ENCODE measurements at regions not wholly inside any gene's neighbourhood (a gene's known extent, or its start where the extent isn't known, plus 50 kb on each side); places are given as distances from the start of the nearest gene placed in this dataset.

- no peaks in the 10 kb centered on the region for H3K36me3 ChIP-seq (ENCODE audit: control insufficient read depth, low read length)
- no peaks in the 10 kb centered on the region for H3F3A ChIP-seq (ENCODE audit: control insufficient read depth, insufficient read depth)
- H3K27me3 ChIP-seq (ENCODE audit: control insufficient read depth, low read length), result no peaks in the 10 kb centered on the region
- H3K9me2 ChIP-seq (replicated peaks; ENCODE audit: control insufficient read depth, low read length), result no peaks in the 10 kb centered on the region
- H3K27ac ChIP-seq (ENCODE audit: low read depth, low read length), result no peak overlapping the region
- H4K20me1 ChIP-seq (ENCODE audit: control insufficient read depth, insufficient read depth, low read depth, low read length), result no peaks in the 10 kb centered on the region
- no peaks in the 10 kb centered on the region for H3K9me3 ChIP-seq (ENCODE audit: control insufficient read depth, insufficient read depth, low read length)
- no peak overlapping the region for H3K4me3 ChIP-seq (ENCODE audit: low read length)
- H3K4me2 ChIP-seq (ENCODE audit: low read length), result no peak overlapping the region
- no peak for TF ChIP-seq EZH2phosphoT487 (IDR thresholded peaks at IDR 0.05; ENCODE audit: borderline replicate concordance, low read length)
- no peak for TF ChIP-seq CTCF (IDR thresholded peaks at IDR 0.05; ENCODE audit: low read depth, low read length, poor library complexity, severe bottlenecking)
- H3K4me1 ChIP-seq (ENCODE audit: control insufficient read depth, low read length), result peaks cover 11% of the 10 kb centered on the region
- H3K79me2 ChIP-seq (ENCODE audit: control insufficient read depth, low read length), result no peaks in the 10 kb centered on the region
Measured at GRCh38 chr5:133890776-133891280, 77.6 kb downstream of the C5orf15 start.

- no peak overlapping the region for H3K27ac ChIP-seq (ENCODE audit: low read depth, low read length)
- no peaks in the 10 kb centered on the region for H3K9me2 ChIP-seq (replicated peaks; ENCODE audit: control insufficient read depth, low read length)
- no peaks in the 10 kb centered on the region for H3K36me3 ChIP-seq (ENCODE audit: control insufficient read depth, low read length)
- H3K4me1 ChIP-seq (ENCODE audit: control insufficient read depth, low read length), result peaks cover 11% of the 10 kb centered on the region
- H3K4me2 ChIP-seq (ENCODE audit: low read length), result no peak overlapping the region
- no peak overlapping the region for H3K4me3 ChIP-seq (ENCODE audit: low read length)
- TF ChIP-seq EZH2phosphoT487 (IDR thresholded peaks at IDR 0.05; ENCODE audit: borderline replicate concordance, low read length) (no peak), CTCF (IDR thresholded peaks at IDR 0.05; ENCODE audit: low read depth, low read length, poor library complexity, severe bottlenecking) (no peak)
- no peaks in the 10 kb centered on the region for H3F3A ChIP-seq (ENCODE audit: control insufficient read depth, insufficient read depth)
- no peaks in the 10 kb centered on the region for H3K79me2 ChIP-seq (ENCODE audit: control insufficient read depth, low read length)
- no peaks in the 10 kb centered on the region for H3K27me3 ChIP-seq (ENCODE audit: control insufficient read depth, low read length)
- no peaks in the 10 kb centered on the region for H4K20me1 ChIP-seq (ENCODE audit: control insufficient read depth, insufficient read depth, low read depth, low read length)
- no peaks in the 10 kb centered on the region for H3K9me3 ChIP-seq (ENCODE audit: control insufficient read depth, insufficient read depth, low read length)
Measured at GRCh38 chr5:133890314-133890713, 78.1 kb downstream of the C5orf15 start.

- Histone ChIP-seq H3K4me2 (ENCODE audit: low read length) (no peak overlapping the region), H3K9me2 (replicated peaks; ENCODE audit: control insufficient read depth, low read length) (no peaks in the 10 kb centered on the region), H3F3A (ENCODE audit: control insufficient read depth, insufficient read depth) (no peaks in the 10 kb centered on the region), H3K4me1 (ENCODE audit: control insufficient read depth, low read length) (peaks cover 9% of the 10 kb centered on the region), H4K20me1 (ENCODE audit: control insufficient read depth, insufficient read depth, low read depth, low read length) (no peaks in the 10 kb centered on the region), H3K27ac (ENCODE audit: low read depth, low read length) (no peak overlapping the region), H3K79me2 (ENCODE audit: control insufficient read depth, low read length) (no peaks in the 10 kb centered on the region), H3K27me3 (ENCODE audit: control insufficient read depth, low read length) (no peaks in the 10 kb centered on the region), H3K4me3 (ENCODE audit: low read length) (no peak overlapping the region), H3K9me3 (ENCODE audit: control insufficient read depth, insufficient read depth, low read length) (no peaks in the 10 kb centered on the region), H3K36me3 (ENCODE audit: control insufficient read depth, low read length) (no peaks in the 10 kb centered on the region)
- TF ChIP-seq CTCF (IDR thresholded peaks at IDR 0.05; ENCODE audit: low read depth, low read length, poor library complexity, severe bottlenecking), result no peak
- no peak for TF ChIP-seq EZH2phosphoT487 (IDR thresholded peaks at IDR 0.05; ENCODE audit: borderline replicate concordance, low read length)
Measured at GRCh38 chr5:133889271-133889905, 79.0 kb downstream of the C5orf15 start.
